GM12892 (cell line): ENCODE measurements at regions not wholly inside any gene's neighbourhood (a gene's known extent, or its start where the extent isn't known, plus 50 kb on each side); places are given as distances from the start of the nearest gene placed in this dataset.

Source experiments
- POLR2A ChIP-seq: IDR thresholded peaks from 2 replicates; pipeline ENCODE4 v1.6.1; 2011; ENCODE audit warnings: low read depth, low read length, control low read depth
- POLR2AphosphoS5 ChIP-seq: IDR thresholded peaks from 2 replicates; pipeline ENCODE4 v1.6.1; 2011; ENCODE audit warnings: low read depth, low read length, control low read depth
- TAF1 ChIP-seq: IDR thresholded peaks from 2 replicates; pipeline ENCODE4 v1.6.1; 2011; ENCODE audit warnings: low read depth, mild to moderate bottlenecking, control low read depth, low read length, borderline replicate concordance

DNA sequence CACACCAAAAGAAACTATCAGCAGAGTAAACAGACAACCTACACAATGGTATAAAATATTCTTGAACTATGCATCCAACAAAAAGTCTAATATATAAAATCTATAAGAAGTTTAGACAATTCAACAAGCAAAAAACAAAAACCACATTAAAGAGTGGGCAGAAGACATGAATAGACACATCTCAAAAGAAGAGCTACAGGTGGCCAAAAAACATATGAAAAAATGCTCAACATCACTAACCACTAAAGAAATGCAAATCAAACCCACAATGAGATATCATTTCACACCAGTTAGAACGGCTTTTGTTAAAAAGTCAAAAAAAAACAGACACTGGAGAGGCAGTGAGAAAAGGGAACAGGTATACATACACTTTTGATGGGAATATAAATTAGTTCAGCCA, 348.9 kb upstream of the MAF start:
- TF ChIP-seq TAF1 = no peak
- TF ChIP-seq POLR2A = no peak
- TF ChIP-seq POLR2AphosphoS5 = no peak
